ENCODE measurements at regions not wholly inside any gene's neighbourhood (a gene's known extent, or its start where the extent isn't known, plus 50 kb on each side); places are given as distances from the start of the nearest gene placed in this dataset.
A peak's percentile ranks its signal among the peaks of the same experiment; 100 is the strongest.

DNA sequence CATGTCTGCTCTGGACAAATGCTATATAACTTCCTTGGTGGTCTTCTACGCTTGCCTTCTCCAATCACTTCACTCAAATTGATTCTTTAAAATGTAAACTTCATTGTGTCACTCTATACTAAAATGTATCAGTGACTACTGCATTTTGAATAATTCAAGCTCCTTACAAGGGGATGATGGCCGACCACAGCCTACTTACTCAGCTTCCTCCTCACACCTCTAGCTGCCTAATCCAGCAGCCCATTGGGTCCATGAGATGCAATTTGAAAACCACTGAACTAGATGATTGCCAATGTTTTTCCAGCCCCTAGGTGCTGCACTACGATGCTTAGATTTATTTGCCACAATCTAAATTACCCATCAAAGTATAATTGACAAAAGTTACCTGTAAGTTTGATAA is 120.7 kb downstream of the CTAGE1 start:
- Histone ChIP-seq H3K4me1 (replicated peaks) (no peaks in the 10 kb centered on the region), H3K36me3 (no peaks in the 10 kb centered on the region), H3K4me3 (no peak overlapping the region), H3K27ac (no peak overlapping the region), H3K27me3 (replicated peaks; ENCODE audit: insufficient read depth) (no peaks in the 10 kb centered on the region), H3K9me3 (no peaks in the 10 kb centered on the region)
- TF ChIP-seq POLR2A (IDR thresholded peaks at IDR 0.05): no peak
- no peak for TF ChIP-seq POLR2AphosphoS5 (IDR thresholded peaks at IDR 0.05)
- TF ChIP-seq, protein P1, sequence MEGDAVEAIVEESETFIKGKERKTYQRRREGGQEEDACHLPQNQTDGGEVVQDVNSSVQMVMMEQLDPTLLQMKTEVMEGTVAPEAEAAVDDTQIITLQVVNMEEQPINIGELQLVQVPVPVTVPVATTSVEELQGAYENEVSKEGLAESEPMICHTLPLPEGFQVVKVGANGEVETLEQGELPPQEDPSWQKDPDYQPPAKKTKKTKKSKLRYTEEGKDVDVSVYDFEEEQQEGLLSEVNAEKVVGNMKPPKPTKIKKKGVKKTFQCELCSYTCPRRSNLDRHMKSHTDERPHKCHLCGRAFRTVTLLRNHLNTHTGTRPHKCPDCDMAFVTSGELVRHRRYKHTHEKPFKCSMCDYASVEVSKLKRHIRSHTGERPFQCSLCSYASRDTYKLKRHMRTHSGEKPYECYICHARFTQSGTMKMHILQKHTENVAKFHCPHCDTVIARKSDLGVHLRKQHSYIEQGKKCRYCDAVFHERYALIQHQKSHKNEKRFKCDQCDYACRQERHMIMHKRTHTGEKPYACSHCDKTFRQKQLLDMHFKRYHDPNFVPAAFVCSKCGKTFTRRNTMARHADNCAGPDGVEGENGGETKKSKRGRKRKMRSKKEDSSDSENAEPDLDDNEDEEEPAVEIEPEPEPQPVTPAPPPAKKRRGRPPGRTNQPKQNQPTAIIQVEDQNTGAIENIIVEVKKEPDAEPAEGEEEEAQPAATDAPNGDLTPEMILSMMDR (IDR thresholded peaks at IDR 0.05): no peak
- WGBS: 89% methylated on average over 3 of the region's 3 CpGs
- DNase-seq (ENCODE audit: low spot score): no peak
- intact Hi-C loops (cut with DNase I): no loop called here

DNA sequence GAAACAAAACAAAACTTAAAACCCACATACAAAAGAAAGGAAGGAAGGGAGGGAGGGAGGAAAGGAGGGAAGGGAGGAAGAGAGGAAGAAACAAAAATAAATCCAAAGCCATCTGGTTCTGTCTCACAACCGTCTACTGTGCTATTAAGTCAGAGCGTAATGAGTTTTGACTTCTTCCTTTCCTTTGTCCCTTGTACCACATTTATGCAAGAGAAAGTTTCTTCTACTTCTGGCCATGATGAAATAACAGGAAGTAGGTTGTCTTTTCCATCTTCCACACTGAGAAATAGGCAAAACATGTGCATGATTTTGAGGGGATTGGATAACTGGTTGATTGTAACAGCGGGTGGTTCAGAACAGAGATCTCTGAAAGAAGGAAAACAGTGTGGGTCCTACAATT is 121.4 kb downstream of the CTAGE1 start:
- no peak for DNase-seq (ENCODE audit: low spot score)
- H3K4me3 ChIP-seq: no peak overlapping the region
- no peaks in the 10 kb centered on the region for H3K36me3 ChIP-seq
- WGBS: 83% methylated on average over 3 of the region's 3 CpGs
- TF ChIP-seq POLR2AphosphoS5 (IDR thresholded peaks at IDR 0.05) (no peak), POLR2A (IDR thresholded peaks at IDR 0.05) (no peak)
- TF ChIP-seq, protein P1 (IDR thresholded peaks at IDR 0.05): no peak
- H3K4me1 ChIP-seq (replicated peaks): no peaks in the 10 kb centered on the region
- no peak overlapping the region for H3K27ac ChIP-seq
- H3K27me3 ChIP-seq (replicated peaks; ENCODE audit: insufficient read depth): no peaks in the 10 kb centered on the region
- intact Hi-C loops (cut with DNase I): no loop called here
- no peaks in the 10 kb centered on the region for H3K9me3 ChIP-seq

DNA sequence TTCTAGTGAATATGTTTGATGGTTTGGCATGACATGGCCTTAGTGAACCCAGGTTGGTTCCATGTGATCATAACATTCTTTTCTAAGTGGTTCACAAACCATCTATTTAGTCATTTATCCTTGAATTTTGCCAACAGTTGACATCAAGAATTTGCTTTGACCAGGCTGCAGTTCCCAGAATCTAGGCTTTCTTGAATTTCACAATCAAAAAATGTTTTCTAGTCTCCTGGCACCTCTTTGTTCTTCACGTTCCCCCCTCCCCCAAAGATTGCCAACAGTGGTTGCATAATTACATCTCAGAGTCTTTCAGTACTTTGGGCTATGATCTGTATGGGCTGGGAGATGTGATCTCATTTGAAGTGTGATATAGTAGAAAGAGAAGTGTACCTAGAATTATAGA is 124.0 kb downstream of the GATA6 start:
- H3K36me3 ChIP-seq: no peaks in the 10 kb centered on the region
- H3K27ac ChIP-seq: no peak overlapping the region
- no peaks in the 10 kb centered on the region for H3K27me3 ChIP-seq (replicated peaks; ENCODE audit: insufficient read depth)
- no peaks in the 10 kb centered on the region for H3K4me1 ChIP-seq (replicated peaks)
- no peak for DNase-seq (ENCODE audit: low spot score)
- intact Hi-C loops (cut with DNase I): no loop called here
- H3K4me3 ChIP-seq: no peak overlapping the region
- H3K9me3 ChIP-seq: no peaks in the 10 kb centered on the region
- TF ChIP-seq, protein P1 (IDR thresholded peaks at IDR 0.05): no peak
- no peak for TF ChIP-seq POLR2AphosphoS5 (IDR thresholded peaks at IDR 0.05)
- no peak for TF ChIP-seq POLR2A (IDR thresholded peaks at IDR 0.05)
- 32% methylated on average over 1 of the region's 1 CpG for WGBS

DNA sequence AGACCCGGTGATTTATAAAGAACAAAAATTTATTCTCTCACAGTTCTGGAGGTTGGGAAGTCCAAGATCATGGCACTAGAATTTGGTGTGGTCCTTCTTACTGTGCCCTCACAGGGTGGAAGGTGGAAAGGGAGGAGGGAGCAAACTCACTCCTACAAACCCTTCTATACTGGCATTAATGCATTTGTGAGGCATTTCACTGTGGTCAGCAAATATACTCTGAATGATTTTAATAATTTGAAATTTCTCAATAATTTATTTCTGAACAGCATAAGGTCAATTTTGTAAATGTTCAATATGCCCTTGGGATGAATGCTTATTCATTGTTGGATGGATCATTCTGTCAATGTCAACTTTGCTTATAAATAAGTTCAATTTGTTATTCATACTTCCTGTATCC is 120.6 kb downstream of the GATA6 start:
- WGBS: 96% methylated on average over 1 of the region's 1 CpG
- TF ChIP-seq, protein P1 (IDR thresholded peaks at IDR 0.05): no peak
- TF ChIP-seq POLR2AphosphoS5 (IDR thresholded peaks at IDR 0.05) (no peak), POLR2A (IDR thresholded peaks at IDR 0.05) (no peak)
- DNase-seq (ENCODE audit: low spot score): no peak
- H3K36me3 ChIP-seq: no peaks in the 10 kb centered on the region
- no peak overlapping the region for H3K4me3 ChIP-seq
- no peak overlapping the region for H3K27ac ChIP-seq
- H3K9me3 ChIP-seq: no peaks in the 10 kb centered on the region
- intact Hi-C loops (cut with DNase I): no loop called here
- no peaks in the 10 kb centered on the region for H3K27me3 ChIP-seq (replicated peaks; ENCODE audit: insufficient read depth)
- H3K4me1 ChIP-seq (replicated peaks): no peaks in the 10 kb centered on the region

DNA sequence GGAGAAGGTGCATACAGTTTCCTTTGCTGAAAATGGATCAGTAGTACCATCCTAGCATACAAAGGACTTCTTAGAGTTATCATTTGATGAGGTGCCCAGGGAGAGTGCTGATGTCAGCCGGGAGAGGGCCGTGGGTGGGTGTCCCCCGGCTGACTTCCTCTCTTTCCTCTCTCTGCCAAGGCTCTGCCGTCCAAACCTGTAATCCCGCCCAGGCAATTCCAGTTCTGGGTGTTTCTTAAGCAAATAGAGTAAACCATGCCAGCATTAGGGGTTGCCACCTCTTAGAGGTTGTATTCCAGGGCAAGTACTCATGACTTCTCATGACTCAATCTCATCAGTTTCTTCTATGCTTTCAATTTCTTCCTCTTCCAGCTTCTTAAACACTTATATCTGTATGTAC is 117.2 kb downstream of the GATA6 start:
- WGBS: 7% methylated on average over 5 of the region's 5 CpGs
- no peaks in the 10 kb centered on the region for H3K9me3 ChIP-seq
- TF ChIP-seq POLR2A (IDR thresholded peaks at IDR 0.05): no peak
- TF ChIP-seq, protein P1 (IDR thresholded peaks at IDR 0.05): no peak
- peak; percentile 48 for TF ChIP-seq POLR2AphosphoS5 (IDR thresholded peaks at IDR 0.05)
- DNase-seq (ENCODE audit: low spot score): peak; percentile 62
- H3K27me3 ChIP-seq (replicated peaks; ENCODE audit: insufficient read depth): no peaks in the 10 kb centered on the region
- H3K4me3 ChIP-seq: no peak overlapping the region
- intact Hi-C loops (cut with DNase I): no loop called here
- no peaks in the 10 kb centered on the region for H3K36me3 ChIP-seq
- H3K27ac ChIP-seq: no peak overlapping the region
- no peaks in the 10 kb centered on the region for H3K4me1 ChIP-seq (replicated peaks)

Data from prostate gland (tissue), 2 donors.